Fibroblast of lung (primary cell): ENCODE measurements at regions not wholly inside any gene's neighbourhood (a gene's known extent, or its start where the extent isn't known, plus 50 kb on each side); places are given as distances from the start of the nearest gene placed in this dataset.

Source experiments
- DNase-seq, 2 donors: peaks; one replicate each; pipeline versions ENCODE4 v3.0.0 to v3.0.0-alpha.2; 2010; ENCODE audit warnings: low read depth in 2 of 2
- H2AFZ ChIP-seq: 2 replicates; pipeline ENCODE4 v1.5.1; 2012; ENCODE audit warnings: low read length, control low read depth, inconsistent platforms
- H3K27ac ChIP-seq: 2 replicates; pipeline ENCODE4 v1.5.1; 2011; ENCODE audit warnings: low read length, control low read depth; ENCODE audit not compliant: insufficient read depth
- H3K27me3 ChIP-seq: 2 replicates; pipeline ENCODE4 v1.5.1; 2011; ENCODE audit warnings: mild to moderate bottlenecking, low read length; ENCODE audit not compliant: control insufficient read depth, insufficient read depth
- H3K36me3 ChIP-seq: 2 replicates; pipeline ENCODE4 v1.5.1; 2011; ENCODE audit warnings: low read length; ENCODE audit not compliant: control insufficient read depth, insufficient read depth
- H3K4me1 ChIP-seq: 2 replicates; pipeline ENCODE4 v1.5.1; 2011; ENCODE audit warnings: low read length; ENCODE audit not compliant: control insufficient read depth, insufficient read depth; ENCODE audit errors: extremely low read depth
- H3K4me2 ChIP-seq: 2 replicates; pipeline ENCODE4 v1.5.1; 2011; ENCODE audit warnings: low read length, control low read depth; ENCODE audit not compliant: insufficient read depth; ENCODE audit errors: extremely low read depth
- H3K4me3 ChIP-seq, 4 experiments: fragments of 200-600 bp in 1 of 4; sonication (generic) in 1 of 4; replicated peaks in 1 of 4; 2 replicates each; pipeline ENCODE4 v1.5.1; 2011 to 2016; ENCODE audit warnings: low read length in 4 of 4, low read depth in 3 of 4, mild to moderate bottlenecking in 3 of 4, control low read depth in 2 of 4, inconsistent platforms in 1 of 4, mixed read lengths in 1 of 4; ENCODE audit not compliant: insufficient read depth in 1 of 4; ENCODE audit errors: control extremely low read depth in 1 of 4
- H3K79me2 ChIP-seq: 2 replicates; pipeline ENCODE4 v1.5.1; 2012; ENCODE audit warnings: mild to moderate bottlenecking, low read length, inconsistent platforms; ENCODE audit not compliant: control insufficient read depth, insufficient read depth
- H3K9ac ChIP-seq: 2 replicates; pipeline ENCODE4 v1.5.1; 2011; ENCODE audit warnings: mild to moderate bottlenecking, low read length, control low read depth; ENCODE audit not compliant: insufficient read depth
- H3K9me3 ChIP-seq: 2 replicates; pipeline ENCODE4 v1.5.1; 2012; ENCODE audit warnings: low read depth, low read length; ENCODE audit not compliant: control insufficient read depth, insufficient read depth
- H4K20me1 ChIP-seq: 2 replicates; pipeline ENCODE4 v1.5.1; 2011; ENCODE audit warnings: low read length; ENCODE audit not compliant: control insufficient read depth, insufficient read depth; ENCODE audit errors: extremely low read depth
- CTCF ChIP-seq, 2 donors: IDR thresholded peaks in 1 of 2; conservative IDR thresholded peaks in 1 of 2; 1 replicate in 1 of 2; 2 replicates in 1 of 2; pipeline ENCODE4 v1.5.1; 2011 to 2012; ENCODE audit warnings: low read length in 2 of 2, control low read depth in 1 of 2, inconsistent platforms in 1 of 2, low read depth in 1 of 2, mild to moderate bottlenecking in 1 of 2
- EZH2 ChIP-seq: IDR thresholded peaks from 2 replicates; pipeline ENCODE4 v1.5.1; 2012; ENCODE audit warnings: low read length, control low read depth, mild to moderate bottlenecking; ENCODE audit errors: missing control alignments

DNA sequence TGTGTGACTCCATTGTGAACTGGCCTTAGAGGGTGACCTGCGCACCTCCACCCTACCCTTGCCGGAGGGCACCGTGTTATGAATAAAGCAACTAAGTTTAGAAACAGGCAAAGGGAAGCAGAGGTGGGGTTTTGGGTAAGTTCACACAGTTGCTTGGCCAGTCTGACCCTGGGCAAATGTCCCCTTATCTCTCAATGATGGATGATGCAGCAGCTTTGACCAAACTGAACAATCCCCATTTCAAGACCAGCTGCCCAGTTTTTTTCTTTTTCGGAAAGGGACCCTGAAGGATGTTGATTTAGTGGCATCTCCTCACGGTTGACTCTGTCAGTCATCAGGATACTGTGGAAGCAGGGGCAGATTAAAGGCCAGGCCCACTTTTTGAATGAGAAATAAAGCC, 68.7 kb upstream of the PRDM1 start:
- Histone ChIP-seq H3K9ac (no peak overlapping the region), H3K4me2 (no peak overlapping the region), H3K27me3 (no peaks in the 10 kb centered on the region), H3K27ac (no peak overlapping the region), H3K79me2 (no peaks in the 10 kb centered on the region), H3K4me3 (no peak overlapping the region), H3K9me3 (no peaks in the 10 kb centered on the region), H2AFZ (no peak overlapping the region), H3K4me1 (no peaks in the 10 kb centered on the region), H3K36me3 (no peaks in the 10 kb centered on the region), H4K20me1 (no peaks in the 10 kb centered on the region)
- DNase-seq: no peak
- TF ChIP-seq EZH2 (no peak), CTCF (conservative IDR thresholded peaks at IDR 0.05 in 1 of 2, IDR thresholded peaks at IDR 0.05 in 1 of 2; ENCODE audit: low read depth in 1 of 2, low read length in 2 of 2) (no peak)

DNA sequence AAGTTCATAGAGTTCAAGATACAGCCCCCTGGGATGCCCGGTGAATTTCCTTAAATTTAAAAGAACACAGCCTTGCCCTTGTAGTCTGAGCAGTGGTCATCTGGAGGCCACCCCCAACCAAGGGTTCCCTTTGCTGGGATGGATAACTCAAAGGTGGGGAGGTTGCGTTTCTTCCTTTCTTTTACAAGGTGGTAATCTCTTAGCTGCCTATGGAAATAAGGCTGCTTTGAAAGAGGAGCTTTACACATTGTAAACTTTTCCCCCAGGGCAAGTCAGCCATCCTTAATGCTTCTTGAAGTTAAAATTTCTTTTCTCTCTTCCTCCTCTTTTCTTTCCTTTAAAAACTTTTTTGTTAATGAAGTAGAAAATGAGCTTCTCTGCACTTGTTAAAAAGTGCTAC, 71.2 kb upstream of the PRDM1 start:
- H3K27me3 ChIP-seq: no peaks in the 10 kb centered on the region
- H4K20me1 ChIP-seq: no peaks in the 10 kb centered on the region
- H3K4me1 ChIP-seq: no peaks in the 10 kb centered on the region
- no peak overlapping the region for H3K4me3 ChIP-seq
- H3K36me3 ChIP-seq: no peaks in the 10 kb centered on the region
- H2AFZ ChIP-seq: no peak overlapping the region
- TF ChIP-seq EZH2 (no peak), CTCF (conservative IDR thresholded peaks at IDR 0.05 in 1 of 2, IDR thresholded peaks at IDR 0.05 in 1 of 2; ENCODE audit: low read depth in 1 of 2, low read length in 2 of 2) (no peak)
- DNase-seq: no peak
- no peak overlapping the region for H3K9ac ChIP-seq
- no peak overlapping the region for H3K27ac ChIP-seq
- no peak overlapping the region for H3K4me2 ChIP-seq
- no peaks in the 10 kb centered on the region for H3K9me3 ChIP-seq
- H3K79me2 ChIP-seq: no peaks in the 10 kb centered on the region

- Histone ChIP-seq H4K20me1 (no peaks in the 10 kb centered on the region), H3K79me2 (no peaks in the 10 kb centered on the region)
- TF ChIP-seq CTCF (conservative IDR thresholded peaks at IDR 0.05 in 1 of 2, IDR thresholded peaks at IDR 0.05 in 1 of 2; ENCODE audit: low read depth in 1 of 2, low read length in 2 of 2): no peak
- TF ChIP-seq EZH2: no peak
Observed at GRCh38 chr6:106011476-106011875, 74.7 kb upstream of the PRDM1 start.

More at GRCh38 chr6:106011476-106011875, 74.7 kb upstream of the PRDM1 start:
- Histone ChIP-seq H3K36me3 (no peaks in the 10 kb centered on the region), H3K4me3 (no peak overlapping the region), H3K27ac (no peak overlapping the region), H3K4me2 (no peak overlapping the region), H2AFZ (no peak overlapping the region), H3K27me3 (no peaks in the 10 kb centered on the region), H3K9me3 (no peaks in the 10 kb centered on the region), H3K9ac (no peak overlapping the region), H3K4me1 (no peaks in the 10 kb centered on the region)
- DNase-seq: no peak
